ENCODE measurements at regions not wholly inside any gene's neighbourhood (a gene's known extent, or its start where the extent isn't known, plus 50 kb on each side); places are given as distances from the start of the nearest gene placed in this dataset.

- TF ChIP-seq FOXM1 (IDR thresholded peaks at IDR 0.05; ENCODE audit: borderline replicate concordance), result no peak
- no peak for TF ChIP-seq ZNF384 (IDR thresholded peaks at IDR 0.05)
- no peak for TF ChIP-seq HDGF (IDR thresholded peaks at IDR 0.05; ENCODE audit: borderline replicate concordance)
- no peak for TF ChIP-seq PKNOX1 (IDR thresholded peaks at IDR 0.05)
- TF ChIP-seq FOXK2 (IDR thresholded peaks at IDR 0.05), result no peak
- no peak for TF ChIP-seq SP1 (IDR thresholded peaks at IDR 0.05)
- no peak for TF ChIP-seq CTBP1 (IDR thresholded peaks at IDR 0.05; ENCODE audit: borderline replicate concordance)
Observed at GRCh38 chr20:41888434-41888833, 270.3 kb upstream of the CHD6 start.
